ENCODE measurements at regions not wholly inside any gene's neighbourhood (a gene's known extent, or its start where the extent isn't known, plus 50 kb on each side); places are given as distances from the start of the nearest gene placed in this dataset.

- no peak overlapping the region for H3K27ac ChIP-seq
- H3K4me1 ChIP-seq, result no peaks in the 10 kb centered on the region
- 88 to 94% methylated on average over 2 to 3 of the region's 3 CpGs for WGBS, 2 donors (ENCODE audit: low coverage in 1 of 2)
- no peak overlapping the region for H3K4me3 ChIP-seq
- H3K9me3 ChIP-seq, result no peaks in the 10 kb centered on the region
- no peak for DNase-seq
- intact Hi-C loops (cut with DNase I; ENCODE audit: low total_unique reads), result no loop called here
- H3K36me3 ChIP-seq, result no peaks in the 10 kb centered on the region
- no peak for TF ChIP-seq CTCF (IDR thresholded peaks at IDR 0.05)
- no peak for TF ChIP-seq POLR2AphosphoS5 (IDR thresholded peaks at IDR 0.05)
- no peak for TF ChIP-seq POLR2A (IDR thresholded peaks at IDR 0.05)
- TF ChIP-seq EP300 (IDR thresholded peaks at IDR 0.05; ENCODE audit: low read depth), result no peak
- H3K27me3 ChIP-seq, result no peaks in the 10 kb centered on the region
- in situ Hi-C loops (cut with MboI; ENCODE audit: low pct_ligation_motif_present in 1 of 4, low pct_unique_long_range_greater_than_20kb in 1 of 4, low sequenced_read_pairs in 3 of 4), result no loop called here
Observed at GRCh38 chr10:61828788-61829187, 72.7 kb upstream of the ARID5B start.

- no peak for DNase-seq
- no peaks in the 10 kb centered on the region for H3K36me3 ChIP-seq
- no peaks in the 10 kb centered on the region for H3K27me3 ChIP-seq
- in situ Hi-C loops (cut with MboI; ENCODE audit: low pct_ligation_motif_present in 1 of 4, low pct_unique_long_range_greater_than_20kb in 1 of 4, low sequenced_read_pairs in 3 of 4) (no loop called here), intact Hi-C loops (cut with DNase I; ENCODE audit: low total_unique reads) (no loop called here)
- peaks cover 4 to 6% (median 5%) of the 10 kb centered on the region in 4 donors for H3K4me1 ChIP-seq
- TF ChIP-seq CTCF (IDR thresholded peaks at IDR 0.05), result no peak
- no peak for TF ChIP-seq POLR2A (IDR thresholded peaks at IDR 0.05)
- no peak for TF ChIP-seq EP300 (IDR thresholded peaks at IDR 0.05; ENCODE audit: low read depth)
- TF ChIP-seq POLR2AphosphoS5 (IDR thresholded peaks at IDR 0.05), result no peak
- H3K4me3 ChIP-seq, result no peak overlapping the region
- WGBS, 2 donors (ENCODE audit: low coverage in 1 of 2), result 70 to 79% methylated on average over 3 to 7 of the region's 7 CpGs
- H3K9me3 ChIP-seq, result no peaks in the 10 kb centered on the region
- H3K27ac ChIP-seq, result no peak overlapping the region
Observed at GRCh38 chr10:61830072-61830845, 71.2 kb upstream of the ARID5B start.

- no peak for DNase-seq
- WGBS, 2 donors (ENCODE audit: low coverage in 1 of 2), result 82% methylated on average over 7 of the region's 7 CpGs; no CpG with 5 or more reads in 1 of the 2 donors
- no peak overlapping the region for H3K27ac ChIP-seq
- no peak for TF ChIP-seq POLR2AphosphoS5 (IDR thresholded peaks at IDR 0.05)
- no peak for TF ChIP-seq CTCF (IDR thresholded peaks at IDR 0.05)
- no peak for TF ChIP-seq POLR2A (IDR thresholded peaks at IDR 0.05)
- TF ChIP-seq EP300 (IDR thresholded peaks at IDR 0.05; ENCODE audit: low read depth), result no peak
- no peaks in the 10 kb centered on the region for H3K27me3 ChIP-seq
- no peaks in the 10 kb centered on the region for H3K36me3 ChIP-seq
- intact Hi-C loops (cut with DNase I; ENCODE audit: low total_unique reads), result no loop called here
- H3K4me1 ChIP-seq, result peaks cover 8 to 12% (median 10%) of the 10 kb centered on the region in 4 donors
- H3K9me3 ChIP-seq, result no peaks in the 10 kb centered on the region
- no peak overlapping the region for H3K4me3 ChIP-seq
- in situ Hi-C loops (cut with MboI; ENCODE audit: low pct_ligation_motif_present in 1 of 4, low pct_unique_long_range_greater_than_20kb in 1 of 4, low sequenced_read_pairs in 3 of 4), result no loop called here
Observed at GRCh38 chr10:61830846-61831273, 70.6 kb upstream of the ARID5B start.

GRCh38 chr10:61832866-61833481 lies 68.5 kb upstream of the ARID5B start:
- in situ Hi-C loops (cut with MboI; ENCODE audit: low pct_ligation_motif_present in 1 of 4, low pct_unique_long_range_greater_than_20kb in 1 of 4, low sequenced_read_pairs in 3 of 4) (no loop called here), intact Hi-C loops (cut with DNase I; ENCODE audit: low total_unique reads) (no loop called here)
- Histone ChIP-seq H3K36me3 (no peaks in the 10 kb centered on the region), H3K27me3 (no peaks in the 10 kb centered on the region), H3K4me1 (peaks cover 14 to 31% (median 30%) of the 10 kb centered on the region in 4 donors), H3K27ac (no peak overlapping the region), H3K4me3 (no peak overlapping the region), H3K9me3 (no peaks in the 10 kb centered on the region)
- no peak for DNase-seq
- no peak for TF ChIP-seq EP300 (IDR thresholded peaks at IDR 0.05; ENCODE audit: low read depth)
- TF ChIP-seq CTCF (IDR thresholded peaks at IDR 0.05), result no peak
- TF ChIP-seq POLR2AphosphoS5 (IDR thresholded peaks at IDR 0.05), result no peak
- WGBS, 2 donors (ENCODE audit: low coverage in 1 of 2), result 59 to 72% methylated on average over 3 of the region's 3 CpGs

Data from transverse colon (tissue), 4 donors.